ENCODE measurements at regions not wholly inside any gene's neighbourhood (a gene's known extent, or its start where the extent isn't known, plus 50 kb on each side); places are given as distances from the start of the nearest gene placed in this dataset.
"Not testable (repeated sequence)": the region's sequence is repeated elsewhere in the genome, so short reads cannot be mapped to it uniquely, and the experiment has no call there.

DNA sequence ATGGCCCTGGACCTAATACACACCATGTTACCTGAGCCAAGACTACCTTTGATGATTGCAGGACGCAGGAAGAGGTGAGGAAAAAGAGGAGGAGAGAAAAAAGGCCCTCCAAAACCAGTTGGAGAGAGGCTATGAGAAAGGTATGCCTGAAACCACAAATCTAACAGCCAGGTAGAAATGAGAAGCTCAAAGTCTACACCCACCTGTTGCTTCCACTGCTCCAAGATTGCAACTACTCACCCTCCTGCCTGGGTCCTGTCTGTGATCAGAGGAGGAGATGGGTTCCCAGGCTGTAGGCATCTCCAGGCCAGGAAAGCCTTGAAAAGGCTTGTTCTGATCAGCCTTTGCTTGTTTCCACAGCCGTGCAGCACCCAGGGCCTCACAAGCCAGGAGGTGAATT is 307.8 kb upstream of the USP24 start:
- DNase-seq (no peak), ATAC-seq (ENCODE audit: low FRiP score) (no peak)
- 50 to 73% methylated on average over 2 of the region's 2 CpGs for WGBS, 2 donors
- no peaks in the 10 kb centered on the region for H3K9me3 ChIP-seq (ENCODE audit: control insufficient read depth, low read length)
- no peak overlapping the region for H3K27ac ChIP-seq (ENCODE audit: low read depth in 1 of 2, low read length in 2 of 2)
- no peaks in the 10 kb centered on the region for H3K4me1 ChIP-seq (ENCODE audit: control insufficient read depth in 1 of 2, insufficient read depth in 2 of 2, low read length in 2 of 2)
- H3K4me3 ChIP-seq (ENCODE audit: low read length in 2 of 2): no peak overlapping the region
- intact Hi-C loops (cut with DNase I): no loop called here
- no peaks in the 10 kb centered on the region for H3K27me3 ChIP-seq (ENCODE audit: control insufficient read depth in 1 of 2, insufficient read depth in 2 of 2, low read length in 1 of 2)
- H3K36me3 ChIP-seq (ENCODE audit: control insufficient read depth in 1 of 2, insufficient read depth in 2 of 2, low read length in 1 of 2): no peaks in the 10 kb centered on the region

DNA sequence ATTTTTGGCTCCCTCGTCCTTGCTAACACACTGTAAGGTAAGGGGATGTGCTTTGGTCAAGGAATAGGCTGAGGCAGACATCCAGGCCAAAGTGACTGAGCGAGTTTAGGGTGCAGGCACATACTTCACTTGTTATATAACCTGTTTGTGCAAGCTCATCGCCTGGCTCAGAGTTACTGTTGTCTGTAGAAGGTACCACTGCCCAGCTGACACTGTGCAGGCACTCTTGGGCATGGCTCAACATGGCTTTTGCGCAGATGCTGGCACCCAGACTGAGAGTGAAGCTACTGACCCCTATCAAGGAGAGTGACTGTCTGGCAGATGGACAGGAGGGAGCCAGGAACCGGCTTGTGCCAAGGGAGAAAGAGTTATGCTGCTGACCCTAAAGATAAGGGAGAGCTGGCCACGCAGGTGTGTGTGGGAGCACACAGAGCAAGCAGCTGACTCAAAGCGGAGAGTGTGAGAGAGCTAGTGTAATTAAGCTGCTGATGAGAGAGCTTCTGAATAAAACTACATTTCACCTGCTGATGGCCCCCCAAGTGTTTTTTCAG is 307.3 kb upstream of the USP24 start:
- 83 to 90% methylated on average over 7 of the region's 7 CpGs for WGBS, 2 donors
- no peak overlapping the region for H3K4me3 ChIP-seq (ENCODE audit: low read length in 2 of 2)
- DNase-seq (no peak), ATAC-seq (ENCODE audit: low FRiP score) (no peak)
- no peaks in the 10 kb centered on the region for H3K4me1 ChIP-seq (ENCODE audit: control insufficient read depth in 1 of 2, insufficient read depth in 2 of 2, low read length in 2 of 2)
- H3K27ac ChIP-seq (ENCODE audit: low read depth in 1 of 2, low read length in 2 of 2): no peak overlapping the region
- H3K27me3 ChIP-seq (ENCODE audit: control insufficient read depth in 1 of 2, insufficient read depth in 2 of 2, low read length in 1 of 2): no peaks in the 10 kb centered on the region
- H3K36me3 ChIP-seq (ENCODE audit: control insufficient read depth in 1 of 2, insufficient read depth in 2 of 2, low read length in 1 of 2): no peaks in the 10 kb centered on the region
- intact Hi-C loops (cut with DNase I): no loop called here
- no peaks in the 10 kb centered on the region for H3K9me3 ChIP-seq (ENCODE audit: control insufficient read depth, low read length)

DNA sequence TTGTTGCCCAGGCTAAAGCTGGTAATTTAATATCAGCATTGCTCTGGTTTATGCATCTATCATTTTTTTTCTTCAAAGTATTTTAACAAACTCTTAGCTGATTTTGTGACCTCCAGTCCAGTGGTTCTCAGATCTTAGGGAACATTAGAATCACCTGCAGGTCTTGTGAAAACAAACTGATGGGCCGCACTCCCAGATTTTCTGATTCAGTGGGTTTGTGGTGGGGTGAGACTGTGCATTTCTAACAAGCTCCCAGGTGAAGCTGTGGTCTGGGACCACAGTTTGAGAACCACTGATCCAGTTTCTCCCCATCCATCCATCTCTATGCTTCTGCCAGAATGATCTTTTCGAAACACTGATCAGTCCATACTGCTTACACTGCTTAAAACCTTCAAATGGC is 305.7 kb upstream of the USP24 start:
- DNase-seq: no peak
- H3K4me1 ChIP-seq (ENCODE audit: control insufficient read depth in 1 of 2, insufficient read depth in 2 of 2, low read length in 2 of 2): no peaks in the 10 kb centered on the region
- WGBS, 2 donors: 96 to 97% methylated on average over 2 of the region's 2 CpGs
- ATAC-seq (ENCODE audit: low FRiP score): no peak
- H3K27ac ChIP-seq (ENCODE audit: low read depth in 1 of 2, low read length in 2 of 2): no peak overlapping the region
- intact Hi-C loops (cut with DNase I): no loop called here
- H3K4me3 ChIP-seq (ENCODE audit: low read length in 2 of 2): no peak overlapping the region
- no peaks in the 10 kb centered on the region for H3K27me3 ChIP-seq (ENCODE audit: control insufficient read depth in 1 of 2, insufficient read depth in 2 of 2, low read length in 1 of 2)
- H3K9me3 ChIP-seq (ENCODE audit: control insufficient read depth, low read length): no peaks in the 10 kb centered on the region
- H3K36me3 ChIP-seq (ENCODE audit: control insufficient read depth in 1 of 2, insufficient read depth in 2 of 2, low read length in 1 of 2): no peaks in the 10 kb centered on the region

DNA sequence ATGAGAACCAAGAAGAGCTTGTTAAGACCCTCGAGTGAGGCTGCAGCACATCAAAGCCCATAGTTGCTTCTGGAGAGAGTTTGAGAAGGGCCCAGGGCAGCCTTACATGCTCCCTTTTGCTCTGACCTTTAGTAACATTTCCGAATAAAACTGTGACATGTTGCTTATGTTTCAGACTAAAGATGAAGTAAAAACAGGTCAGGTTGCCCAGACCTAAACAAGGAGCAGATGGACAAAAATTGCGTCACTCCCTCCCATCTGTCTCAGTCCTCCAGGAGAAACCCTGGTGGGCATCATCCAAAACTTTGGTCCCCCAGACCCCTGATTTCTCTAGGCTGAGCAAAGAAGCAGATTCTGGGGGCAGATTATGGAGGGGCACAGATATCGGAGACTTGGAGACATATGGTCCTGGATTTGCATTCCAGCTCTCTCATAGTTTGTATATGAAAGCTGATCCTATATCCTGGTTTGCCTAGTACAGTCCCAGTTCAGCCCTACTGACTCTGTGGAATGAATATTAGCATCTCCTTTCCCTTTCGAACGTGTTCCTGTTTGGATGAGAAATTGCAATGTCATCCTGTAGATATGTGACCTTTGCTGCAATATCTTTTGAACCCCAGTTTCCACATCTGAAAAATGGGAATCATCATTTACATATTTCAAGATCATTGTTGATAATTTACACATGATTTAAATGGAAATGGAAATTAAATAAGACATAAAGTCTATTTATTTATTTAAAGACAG is 304.9 kb upstream of the USP24 start:
- H3K27me3 ChIP-seq (ENCODE audit: control insufficient read depth in 1 of 2, insufficient read depth in 2 of 2, low read length in 1 of 2): no peaks in the 10 kb centered on the region
- intact Hi-C loops (cut with DNase I): no loop called here
- no peak for ATAC-seq (ENCODE audit: low FRiP score)
- H3K9me3 ChIP-seq (ENCODE audit: control insufficient read depth, low read length): no peaks in the 10 kb centered on the region
- no peaks in the 10 kb centered on the region for H3K4me1 ChIP-seq (ENCODE audit: control insufficient read depth in 1 of 2, insufficient read depth in 2 of 2, low read length in 2 of 2)
- WGBS, 2 donors: 91 to 92% methylated on average over 6 of the region's 6 CpGs
- DNase-seq: no peak
- H3K36me3 ChIP-seq (ENCODE audit: control insufficient read depth in 1 of 2, insufficient read depth in 2 of 2, low read length in 1 of 2): no peaks in the 10 kb centered on the region
- H3K27ac ChIP-seq (ENCODE audit: low read depth in 1 of 2, low read length in 2 of 2): no peak overlapping the region
- no peak overlapping the region for H3K4me3 ChIP-seq (ENCODE audit: low read length in 2 of 2)

- ATAC-seq (ENCODE audit: low FRiP score): no peak
- Histone ChIP-seq H3K4me1 (ENCODE audit: control insufficient read depth in 1 of 2, insufficient read depth in 2 of 2, low read length in 2 of 2) (no peaks in the 10 kb centered on the region), H3K27ac (ENCODE audit: low read depth in 1 of 2, low read length in 2 of 2) (no peak overlapping the region), H3K36me3 (ENCODE audit: control insufficient read depth in 1 of 2, insufficient read depth in 2 of 2, low read length in 1 of 2) (no peaks in the 10 kb centered on the region), H3K27me3 (ENCODE audit: control insufficient read depth in 1 of 2, insufficient read depth in 2 of 2, low read length in 1 of 2) (no peaks in the 10 kb centered on the region), H3K4me3 (ENCODE audit: low read length in 2 of 2) (no peak overlapping the region), H3K9me3 (ENCODE audit: control insufficient read depth, low read length) (no peaks in the 10 kb centered on the region)
- intact Hi-C loops (cut with DNase I): no loop called here
- DNase-seq: no peak
- 10 to 15% methylated on average over 1 of the region's 1 CpG for WGBS, 2 donors
These were observed 304.1 kb upstream of the USP24 start for GRCh38 chr1:55519276-55519675.

- no peaks in the 10 kb centered on the region for H3K36me3 ChIP-seq (ENCODE audit: control insufficient read depth in 1 of 2, insufficient read depth in 2 of 2, low read length in 1 of 2)
- no peaks in the 10 kb centered on the region for H3K4me1 ChIP-seq (ENCODE audit: control insufficient read depth in 1 of 2, insufficient read depth in 2 of 2, low read length in 2 of 2)
- no peak overlapping the region for H3K27ac ChIP-seq (ENCODE audit: low read depth in 1 of 2, low read length in 2 of 2)
- ATAC-seq (ENCODE audit: low FRiP score) (no peak), DNase-seq (no peak)
- H3K27me3 ChIP-seq (ENCODE audit: control insufficient read depth in 1 of 2, insufficient read depth in 2 of 2, low read length in 1 of 2): no peaks in the 10 kb centered on the region
- WGBS, 2 donors: 77 to 92% methylated on average over 5 of the region's 5 CpGs
- no peak overlapping the region for H3K4me3 ChIP-seq (ENCODE audit: low read length in 2 of 2)
- H3K9me3 ChIP-seq (ENCODE audit: control insufficient read depth, low read length): no peaks in the 10 kb centered on the region
- intact Hi-C loops (cut with DNase I): no loop called here
These were observed 301.9 kb upstream of the USP24 start for GRCh38 chr1:55517036-55517435.

DNA sequence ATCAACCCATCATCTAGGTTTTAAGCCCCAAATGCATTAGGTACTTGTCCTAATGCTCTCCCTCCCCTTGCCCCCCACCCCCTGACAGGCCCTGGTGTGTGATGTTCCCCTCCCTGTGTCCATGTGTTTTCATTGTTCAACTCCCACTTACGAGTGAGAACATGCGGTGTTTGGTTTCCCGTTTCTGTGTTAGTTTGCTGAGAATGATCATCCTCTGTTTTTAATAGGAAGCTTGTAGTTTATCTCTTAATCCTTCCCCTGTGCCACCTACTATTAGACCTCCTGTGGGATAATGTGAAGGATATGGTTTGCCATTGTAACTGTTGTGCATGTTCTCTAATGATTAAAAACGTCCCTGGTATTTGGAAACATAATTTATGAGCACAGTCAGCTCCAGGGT is 299.4 kb upstream of the USP24 start:
- H3K27ac ChIP-seq (ENCODE audit: low read depth in 1 of 2, low read length in 2 of 2); H3K4me3 ChIP-seq (ENCODE audit: low read length in 2 of 2); intact Hi-C loops (cut with DNase I); ATAC-seq (ENCODE audit: low FRiP score); H3K9me3 ChIP-seq (ENCODE audit: control insufficient read depth, low read length); H3K27me3 ChIP-seq (ENCODE audit: control insufficient read depth in 1 of 2, insufficient read depth in 2 of 2, low read length in 1 of 2); DNase-seq; H3K36me3 ChIP-seq (ENCODE audit: control insufficient read depth in 1 of 2, insufficient read depth in 2 of 2, low read length in 1 of 2); H3K4me1 ChIP-seq (ENCODE audit: control insufficient read depth in 1 of 2, insufficient read depth in 2 of 2, low read length in 2 of 2): not testable (repeated sequence)
- WGBS, 2 donors: 78 to 83% methylated on average over 4 of the region's 4 CpGs

GRCh38 chr1:55512466-55512865 is 297.3 kb upstream of the USP24 start:
- Histone ChIP-seq H3K9me3 (ENCODE audit: control insufficient read depth, low read length) (no peaks in the 10 kb centered on the region), H3K4me3 (ENCODE audit: low read length in 2 of 2) (no peak overlapping the region), H3K27me3 (ENCODE audit: control insufficient read depth in 1 of 2, insufficient read depth in 2 of 2, low read length in 1 of 2) (no peaks in the 10 kb centered on the region), H3K27ac (ENCODE audit: low read depth in 1 of 2, low read length in 2 of 2) (no peak overlapping the region), H3K36me3 (ENCODE audit: control insufficient read depth in 1 of 2, insufficient read depth in 2 of 2, low read length in 1 of 2) (no peaks in the 10 kb centered on the region), H3K4me1 (ENCODE audit: control insufficient read depth in 1 of 2, insufficient read depth in 2 of 2, low read length in 2 of 2) (no peaks in the 10 kb centered on the region)
- 97 to 98% methylated on average over 2 of the region's 2 CpGs for WGBS, 2 donors
- DNase-seq: no peak
- intact Hi-C loops (cut with DNase I): no loop called here
- no peak for ATAC-seq (ENCODE audit: low FRiP score)

- Histone ChIP-seq H3K4me1 (ENCODE audit: control insufficient read depth in 1 of 2, insufficient read depth in 2 of 2, low read length in 2 of 2) (peaks cover 0 to 7% of the 10 kb centered on the region in 2 donors), H3K4me3 (ENCODE audit: low read length in 2 of 2) (no peak overlapping the region), H3K27ac (ENCODE audit: low read depth in 1 of 2, low read length in 2 of 2) (no peak overlapping the region), H3K9me3 (ENCODE audit: control insufficient read depth, low read length) (no peaks in the 10 kb centered on the region), H3K27me3 (ENCODE audit: control insufficient read depth in 1 of 2, insufficient read depth in 2 of 2, low read length in 1 of 2) (no peaks in the 10 kb centered on the region), H3K36me3 (ENCODE audit: control insufficient read depth in 1 of 2, insufficient read depth in 2 of 2, low read length in 1 of 2) (no peaks in the 10 kb centered on the region)
- DNase-seq: no peak
- ATAC-seq (ENCODE audit: low FRiP score): no peak
- WGBS, 2 donors: 96 to 97% methylated on average over 2 of the region's 2 CpGs
- intact Hi-C loops (cut with DNase I): loop anchor here in 1 of 2 donors (10.0 kb wide), 1 partner anchor 1067 kb away; the partner anchor contains the start of gene PLPP3
These were observed 292.4 kb upstream of the USP24 start for GRCh38 chr1:55507578-55507931.

Data from aorta (tissue), 5 donors.